ENCODE measurements at regions not wholly inside any gene's neighbourhood (a gene's known extent, or its start where the extent isn't known, plus 50 kb on each side); places are given as distances from the start of the nearest gene placed in this dataset.
A peak's percentile ranks its signal among the peaks of the same experiment; 100 is the strongest.

- DNase-seq (no peak), ATAC-seq (replicated peaks) (no peak)
- Mint-ChIP-seq H3K4me3 (no peak overlapping the region), H3K27me3 (peaks cover 0 to 5% of the 10 kb centered on the region in 2 donors), H3K36me3 (no peaks in the 10 kb centered on the region), H3K4me1 (no peaks in the 10 kb centered on the region), H3K27ac (no peak overlapping the region), H3K9me3 (no peaks in the 10 kb centered on the region)
Observed at GRCh38 chr3:154023148-154023547, 98.0 kb upstream of the ARHGEF26 start.

DNA sequence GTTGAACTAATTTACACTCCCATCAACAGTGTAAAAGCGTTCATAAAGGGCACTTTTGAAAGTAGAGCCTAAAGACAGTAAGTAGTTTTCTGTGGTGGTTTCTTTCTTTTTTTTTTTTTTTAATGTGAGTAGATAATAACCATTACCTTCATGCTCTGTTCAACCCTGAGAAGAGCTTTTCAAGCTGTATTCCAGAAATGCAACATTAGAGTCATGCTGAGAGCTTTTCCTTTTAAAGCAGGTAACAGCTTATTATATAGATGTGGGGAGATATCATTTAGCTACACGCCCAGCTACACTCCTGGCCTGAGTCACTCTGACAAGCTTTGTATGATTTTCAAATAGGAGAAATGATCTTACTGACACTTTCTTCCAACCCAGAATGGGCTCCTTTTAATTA lies 96.2 kb upstream of the ARHGEF26 start:
- no peak for DNase-seq
- ATAC-seq (replicated peaks), result no peak
- Mint-ChIP-seq H3K4me3 (no peak overlapping the region), H3K4me1 (no peaks in the 10 kb centered on the region), H3K27me3 (no peaks in the 10 kb centered on the region), H3K36me3 (no peaks in the 10 kb centered on the region), H3K27ac (no peak overlapping the region), H3K9me3 (no peaks in the 10 kb centered on the region)

GRCh38 chr3:154029926-154030325 lies 91.3 kb upstream of the ARHGEF26 start:
- DNase-seq, result no peak
- H3K36me3 Mint-ChIP-seq, result no peaks in the 10 kb centered on the region
- no peak for ATAC-seq (replicated peaks)
- no peaks in the 10 kb centered on the region for H3K27me3 Mint-ChIP-seq
- H3K27ac Mint-ChIP-seq, result no peak overlapping the region
- H3K9me3 Mint-ChIP-seq, result no peaks in the 10 kb centered on the region
- H3K4me3 Mint-ChIP-seq, result no peak overlapping the region
- no peaks in the 10 kb centered on the region for H3K4me1 Mint-ChIP-seq

DNA sequence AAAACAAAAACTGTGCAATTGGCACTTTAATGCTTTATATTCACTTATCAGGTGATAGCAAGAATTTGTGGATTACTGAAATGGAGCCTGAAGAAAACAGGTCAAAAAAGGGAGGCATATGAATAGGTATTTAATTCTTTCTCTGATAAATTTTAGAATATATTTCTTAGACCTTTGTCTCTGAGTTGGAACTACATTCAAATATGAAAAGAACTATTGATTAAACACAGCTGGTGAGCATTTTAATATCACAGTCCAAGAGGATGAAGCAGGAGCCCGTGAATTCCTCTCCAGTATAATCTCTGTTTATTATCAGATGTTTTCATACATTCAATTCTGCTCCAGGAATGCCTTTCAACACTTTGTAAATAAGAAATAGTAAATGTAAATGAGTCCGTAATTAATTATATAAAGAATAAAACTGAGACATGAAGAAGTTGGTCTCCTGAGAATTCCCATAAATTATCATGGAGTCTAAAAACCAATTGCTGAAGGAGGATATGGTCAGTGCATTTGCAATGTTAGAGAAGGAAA lies 86.3 kb upstream of the ARHGEF26 start:
- DNase-seq, result no peak
- H3K9me3 Mint-ChIP-seq, result no peaks in the 10 kb centered on the region
- H3K27me3 Mint-ChIP-seq, result no peaks in the 10 kb centered on the region
- H3K36me3 Mint-ChIP-seq, result no peaks in the 10 kb centered on the region
- no peak overlapping the region for H3K4me3 Mint-ChIP-seq
- no peak for ATAC-seq (replicated peaks)
- no peaks in the 10 kb centered on the region for H3K4me1 Mint-ChIP-seq
- no peak overlapping the region for H3K27ac Mint-ChIP-seq

DNA sequence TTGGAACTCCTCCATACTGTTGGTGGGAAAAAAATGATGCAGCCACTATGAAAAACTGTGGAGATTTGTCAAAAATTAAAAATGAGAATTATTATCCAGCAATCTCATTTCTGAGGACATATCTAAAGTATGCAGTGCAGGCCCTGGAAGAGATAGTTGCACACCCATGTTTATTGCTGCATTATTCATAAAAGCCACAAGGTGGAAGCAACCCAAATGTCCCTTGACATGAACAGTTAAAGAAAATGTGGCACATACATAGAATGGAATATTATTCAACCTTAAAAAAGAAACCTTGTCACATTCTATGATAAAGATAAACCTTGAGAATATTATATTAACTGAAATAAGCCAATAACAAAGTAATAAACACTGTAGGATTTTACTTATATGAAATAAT lies 80.9 kb upstream of the ARHGEF26 start:
- H3K36me3 Mint-ChIP-seq, result no peaks in the 10 kb centered on the region
- no peak overlapping the region for H3K4me3 Mint-ChIP-seq
- no peaks in the 10 kb centered on the region for H3K9me3 Mint-ChIP-seq
- H3K27ac Mint-ChIP-seq, result no peak overlapping the region
- DNase-seq (no peak), ATAC-seq (replicated peaks) (peak; percentile 38 to 60)
- no peaks in the 10 kb centered on the region for H3K4me1 Mint-ChIP-seq
- no peaks in the 10 kb centered on the region for H3K27me3 Mint-ChIP-seq

- Mint-ChIP-seq H3K27me3 (no peaks in the 10 kb centered on the region), H3K36me3 (no peaks in the 10 kb centered on the region), H3K9me3 (no peaks in the 10 kb centered on the region), H3K27ac (no peak overlapping the region), H3K4me3 (no peak overlapping the region), H3K4me1 (no peaks in the 10 kb centered on the region)
- DNase-seq (no peak), ATAC-seq (replicated peaks) (no peak)
Observed at GRCh38 chr3:154044671-154045070, 76.5 kb upstream of the ARHGEF26 start.

GRCh38 chr3:154050216-154050615 lies 71.0 kb upstream of the ARHGEF26 start:
- DNase-seq (no peak), ATAC-seq (replicated peaks) (no peak)
- Mint-ChIP-seq H3K4me3 (no peak overlapping the region), H3K27me3 (no peaks in the 10 kb centered on the region), H3K27ac (no peak overlapping the region), H3K9me3 (peaks cover 0 to 8% of the 10 kb centered on the region in 2 donors), H3K36me3 (no peaks in the 10 kb centered on the region), H3K4me1 (no peaks in the 10 kb centered on the region)

GRCh38 chr3:154050766-154051165 lies 70.4 kb upstream of the ARHGEF26 start:
- H3K4me1 Mint-ChIP-seq, result no peaks in the 10 kb centered on the region
- no peaks in the 10 kb centered on the region for H3K36me3 Mint-ChIP-seq
- H3K27ac Mint-ChIP-seq, result no peak overlapping the region
- H3K9me3 Mint-ChIP-seq, result peaks cover 0 to 8% of the 10 kb centered on the region in 2 donors
- no peaks in the 10 kb centered on the region for H3K27me3 Mint-ChIP-seq
- no peak for DNase-seq
- no peak overlapping the region for H3K4me3 Mint-ChIP-seq
- ATAC-seq (replicated peaks), result no peak

- ATAC-seq (replicated peaks), result no peak
- peaks cover 0 to 1% of the 10 kb centered on the region in 2 donors for H3K9me3 Mint-ChIP-seq
- no peak for DNase-seq
- H3K27me3 Mint-ChIP-seq, result no peaks in the 10 kb centered on the region
- no peak overlapping the region for H3K4me3 Mint-ChIP-seq
- H3K4me1 Mint-ChIP-seq, result no peaks in the 10 kb centered on the region
- no peaks in the 10 kb centered on the region for H3K36me3 Mint-ChIP-seq
- no peak overlapping the region for H3K27ac Mint-ChIP-seq
Observed at GRCh38 chr3:154059833-154060232, 61.4 kb upstream of the ARHGEF26 start.

- Mint-ChIP-seq H3K9me3 (peaks cover 0 to 1% of the 10 kb centered on the region in 2 donors), H3K27me3 (no peaks in the 10 kb centered on the region), H3K27ac (no peak overlapping the region), H3K36me3 (no peaks in the 10 kb centered on the region), H3K4me3 (no peak overlapping the region), H3K4me1 (no peaks in the 10 kb centered on the region)
- ATAC-seq (replicated peaks) (no peak), DNase-seq (no peak)
Observed at GRCh38 chr3:154060238-154061000, 60.8 kb upstream of the ARHGEF26 start.

GRCh38 chr3:154061001-154061370 lies 60.2 kb upstream of the ARHGEF26 start:
- H3K36me3 Mint-ChIP-seq, result no peaks in the 10 kb centered on the region
- peaks cover 0 to 1% of the 10 kb centered on the region in 2 donors for H3K9me3 Mint-ChIP-seq
- no peak for ATAC-seq (replicated peaks)
- DNase-seq, result no peak
- no peak overlapping the region for H3K4me3 Mint-ChIP-seq
- no peaks in the 10 kb centered on the region for H3K4me1 Mint-ChIP-seq
- H3K27ac Mint-ChIP-seq, result no peak overlapping the region
- H3K27me3 Mint-ChIP-seq, result no peaks in the 10 kb centered on the region

- Mint-ChIP-seq H3K27me3 (no peaks in the 10 kb centered on the region), H3K36me3 (no peaks in the 10 kb centered on the region), H3K4me3 (no peak overlapping the region), H3K4me1 (no peaks in the 10 kb centered on the region), H3K9me3 (peaks cover 0 to 3% of the 10 kb centered on the region in 2 donors), H3K27ac (no peak overlapping the region)
- DNase-seq (no peak), ATAC-seq (replicated peaks) (no peak)
Observed at GRCh38 chr3:154062513-154062912, 58.7 kb upstream of the ARHGEF26 start.

- Mint-ChIP-seq H3K9me3 (peaks cover 6 to 12% of the 10 kb centered on the region in 2 donors), H3K27me3 (no peaks in the 10 kb centered on the region), H3K4me3 (no peak overlapping the region), H3K4me1 (no peaks in the 10 kb centered on the region), H3K27ac (no peak overlapping the region), H3K36me3 (peaks cover 0 to 2% of the 10 kb centered on the region in 2 donors)
- ATAC-seq (replicated peaks) (no peak), DNase-seq (no peak)
Observed at GRCh38 chr3:154071146-154071545, 50.0 kb upstream of the ARHGEF26 start.

Measured in stimulated activated naive B cell treated with anti-CD40 and anti-IgM and Interleukin-4, amounts not matched to agents 10 μg/mL and 1 μg/mL and 100 μg/mL, for 72 hours (primary cell).